AG09319 (cell line): ENCODE measurements at regions not wholly inside any gene's neighbourhood (a gene's known extent, or its start where the extent isn't known, plus 50 kb on each side); places are given as distances from the start of the nearest gene placed in this dataset.

Experiments
- DNase-seq: peaks from one replicate; pipeline ENCODE4 v3.0.0-alpha.2; 2010; ENCODE audit warnings: low read depth; ENCODE audit errors: extremely low read depth
- CTCF ChIP-seq: IDR thresholded peaks from 2 replicates; pipeline ENCODE4 v1.5.1; 2011; ENCODE audit warnings: low read depth, mild to moderate bottlenecking, inconsistent platforms, low read length, moderate library complexity

DNA sequence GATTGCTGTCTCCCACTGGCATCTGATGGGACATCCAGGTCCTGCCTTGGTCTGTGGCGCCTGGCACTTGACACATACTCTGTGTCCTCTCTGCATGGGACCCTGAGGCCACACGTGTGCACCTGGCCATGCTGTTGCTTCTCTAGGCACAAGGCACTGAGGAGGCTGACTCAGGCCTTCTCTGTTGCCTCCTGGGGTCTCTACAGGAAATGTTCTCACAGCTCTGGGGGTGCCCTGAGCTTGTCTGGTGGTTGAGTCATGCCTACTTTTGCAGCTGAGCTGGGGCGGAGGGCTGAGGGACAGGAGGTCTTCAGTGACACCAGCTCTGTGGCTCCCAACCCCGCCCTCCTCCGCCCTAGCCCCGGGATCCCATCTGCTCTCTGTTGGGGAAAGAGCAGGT, 207.0 kb upstream of the HS6ST1 start:
- DNase-seq, result no peak
- no peak for TF ChIP-seq CTCF

DNA sequence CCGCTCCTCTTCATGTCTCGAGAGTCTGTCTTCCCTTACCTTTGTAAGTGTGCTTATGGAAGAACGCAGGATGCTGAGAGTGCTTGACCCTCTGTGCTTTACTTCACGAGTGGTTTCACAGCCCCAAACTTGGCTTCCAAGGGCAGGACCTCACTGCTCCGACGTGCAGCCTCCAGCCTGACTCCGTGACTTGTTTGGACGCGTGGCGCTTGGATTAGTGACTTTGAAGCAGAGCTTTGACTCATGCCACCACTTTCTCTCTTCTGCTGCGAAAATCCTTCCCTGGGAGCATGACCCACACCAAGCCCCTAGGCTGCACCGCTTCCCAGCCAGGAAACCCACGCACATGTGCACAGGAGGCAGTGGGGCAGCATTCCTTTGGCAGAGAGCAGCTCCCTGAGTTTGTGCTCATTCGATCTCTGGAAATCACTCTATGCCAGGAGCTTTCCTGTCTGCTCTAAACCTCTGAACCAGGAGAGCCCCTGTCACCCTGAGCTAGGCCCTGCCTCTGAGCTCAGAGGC, 207.8 kb upstream of the HS6ST1 start:
- TF ChIP-seq CTCF, result no peak
- no peak for DNase-seq

- no peak for DNase-seq
- TF ChIP-seq CTCF, result no peak
These were observed 209.5 kb upstream of the HS6ST1 start for GRCh38 chr2:128528133-128528532.

- TF ChIP-seq CTCF, result no peak
- DNase-seq, result no peak
These were observed 211.4 kb upstream of the HS6ST1 start for GRCh38 chr2:128530025-128530573.

DNA sequence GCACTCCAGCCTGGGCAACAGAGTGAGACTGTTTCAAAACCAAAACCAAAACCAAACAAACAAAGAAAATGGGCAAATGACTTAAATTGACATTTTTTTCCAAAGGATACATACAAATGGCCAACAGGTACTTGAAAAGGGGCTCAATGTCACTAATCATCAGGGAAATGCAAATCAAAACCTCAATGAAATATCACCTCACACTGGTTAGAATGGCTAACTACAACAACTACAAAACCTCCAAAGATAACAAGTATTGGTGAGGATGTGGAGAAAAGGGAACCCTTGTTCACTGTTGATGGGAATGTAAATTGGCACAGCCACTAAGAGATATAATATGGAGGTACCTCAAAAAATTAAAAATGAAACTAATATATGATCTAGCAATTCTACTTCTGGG, 213.2 kb upstream of the HS6ST1 start:
- DNase-seq, result no peak

DNA sequence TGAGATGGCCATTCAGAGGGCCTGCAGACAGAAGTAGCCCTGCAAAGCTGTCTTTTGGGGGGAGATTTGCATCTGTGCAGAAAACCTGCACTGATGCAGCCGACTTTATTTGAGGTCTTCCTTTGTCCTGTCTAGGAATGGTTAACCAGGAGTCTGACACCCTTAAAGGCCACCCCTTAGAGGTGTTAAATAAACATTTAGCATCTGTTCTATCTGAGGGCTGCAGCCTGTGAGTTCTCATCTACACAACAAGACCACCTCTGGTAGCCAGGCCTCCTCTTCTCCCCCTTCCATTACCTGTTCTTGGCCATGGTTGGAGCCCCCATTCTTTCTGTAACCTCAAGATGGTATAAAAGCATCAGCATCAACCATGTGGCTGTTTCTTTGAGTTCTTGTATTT, 214.4 kb upstream of the HS6ST1 start:
- DNase-seq, result no peak

More for the DNA sequence above, 213.2 kb upstream of the HS6ST1 start:
- no peak; the same call in 1 of the 2 replicates for TF ChIP-seq CTCF

More for the DNA sequence above, 214.4 kb upstream of the HS6ST1 start:
- TF ChIP-seq CTCF, result no peak
